OCI-M2 (cell line): ENCODE measurements at regions not wholly inside any gene's neighbourhood (a gene's known extent, or its start where the extent isn't known, plus 50 kb on each side); places are given as distances from the start of the nearest gene placed in this dataset.
"Not testable (repeated sequence)": the region's sequence is repeated elsewhere in the genome, so short reads cannot be mapped to it uniquely, and the experiment has no call there.

ENCODE experiments used
- DNase-seq: peaks from one replicate; lab custom pipeline; 2025; ENCODE audit not compliant: unreplicated experiment; lab: John Stamatoyannopoulos, UW

GRCh38 chr14:105635560-105635959, 109.2 kb downstream of the TMEM121 start:
- no peak for DNase-seq

- not testable (repeated sequence) for DNase-seq
Observed at GRCh38 chr14:105636021-105636420, 109.6 kb downstream of the TMEM121 start.

GRCh38 chr14:105636935-105637334, 110.6 kb downstream of the TMEM121 start:
- DNase-seq: no peak

GRCh38 chr14:105637345-105637744, 111.0 kb downstream of the TMEM121 start:
- not testable (repeated sequence) for DNase-seq

GRCh38 chr14:105639969-105640931, 113.9 kb downstream of the TMEM121 start:
- DNase-seq: not testable (repeated sequence)

GRCh38 chr14:105641075-105641937, 114.9 kb downstream of the TMEM121 start:
- DNase-seq: no peak

GRCh38 chr14:105641951-105642350, 115.6 kb downstream of the TMEM121 start:
- DNase-seq: not testable (repeated sequence)

GRCh38 chr14:105642486-105642885, 116.1 kb downstream of the TMEM121 start:
- not testable (repeated sequence) for DNase-seq

GRCh38 chr14:105643406-105644052, 117.1 kb downstream of the TMEM121 start:
- not testable (repeated sequence) for DNase-seq

GRCh38 chr14:105644053-105644435, 117.7 kb downstream of the TMEM121 start:
- DNase-seq: not testable (repeated sequence)

GRCh38 chr14:105644457-105644856, 118.1 kb downstream of the TMEM121 start:
- DNase-seq: not testable (repeated sequence)

- DNase-seq: not testable (repeated sequence)
Observed at GRCh38 chr14:105644891-105645290, 118.5 kb downstream of the TMEM121 start.

- DNase-seq: not testable (repeated sequence)
Observed at GRCh38 chr14:105645389-105645788, 119.0 kb downstream of the TMEM121 start.

GRCh38 chr14:105646175-105646574, 119.8 kb downstream of the TMEM121 start:
- no peak for DNase-seq

- DNase-seq: not testable (repeated sequence)
Observed at GRCh38 chr14:105646711-105647281, 120.4 kb downstream of the TMEM121 start.

- not testable (repeated sequence) for DNase-seq
Observed at GRCh38 chr14:105647426-105647783, 121.0 kb downstream of the TMEM121 start.

GRCh38 chr14:105647784-105648608, 121.6 kb downstream of the TMEM121 start:
- no peak for DNase-seq

GRCh38 chr14:105648609-105649535, 122.5 kb downstream of the TMEM121 start:
- DNase-seq: not testable (repeated sequence)

- not testable (repeated sequence) for DNase-seq
Observed at GRCh38 chr14:105652317-105652716, 125.9 kb downstream of the TMEM121 start.
